Left colon (tissue), 2 donors: ENCODE measurements at regions not wholly inside any gene's neighbourhood (a gene's known extent, or its start where the extent isn't known, plus 50 kb on each side); places are given as distances from the start of the nearest gene placed in this dataset.
A peak's percentile ranks its signal among the peaks of the same experiment; 100 is the strongest.

Experiments used
- ATAC-seq: fragments of 200-7000 bp; cut with Tn5 transposase; one replicate; pipeline ENCODE4 v1.9.1; 2020; ENCODE audit warnings: mild to moderate bottlenecking, moderate library complexity
- DNase-seq, 2 donors: peaks; one replicate each; pipeline ENCODE4 v3.0.0-alpha.2; 2020
- intact Hi-C, 2 donors: fragments of 100-400 bp; cut with DNase I in 1 of 2; cut with micrococcal nuclease in 1 of 2; formaldehyde crosslinking; loops; one replicate each; pipeline versions ENCODE4 v1.11.2 to v1.14.0; 2022; cut with DNase I, micrococcal nuclease
- donor health status: DM: no; HTN: no; CAD: no.
- donor health status: DM: yes; HTN: yes; CAD: no.

DNA sequence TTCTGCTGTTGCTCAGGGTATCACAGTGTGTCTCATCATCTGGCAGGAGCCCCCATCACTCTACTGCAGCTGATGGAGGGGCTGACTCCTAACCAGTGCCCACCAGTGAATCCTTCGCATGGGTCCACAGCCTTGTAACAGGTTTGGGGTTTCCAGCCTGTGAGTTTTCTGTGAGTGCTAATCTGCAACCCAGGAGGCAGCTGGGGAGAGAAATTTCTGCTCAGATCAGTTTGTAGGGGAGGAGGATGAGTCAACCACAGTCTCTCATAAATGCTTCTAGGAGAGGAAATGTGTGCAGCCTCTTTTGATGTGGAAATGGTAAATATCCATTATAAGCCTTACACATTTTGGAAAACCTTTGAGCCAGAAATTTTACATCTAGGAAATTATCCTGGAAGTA is 871.3 kb downstream of the AACS start:
- ATAC-seq (no peak), DNase-seq (no peak)
- intact Hi-C loops: no loop called here

- ATAC-seq: no peak
- no peak for DNase-seq
- intact Hi-C loops: no loop called here
These were observed 879.2 kb downstream of the AACS start for GRCh38 chr12:125944446-125944845.

- ATAC-seq (no peak), DNase-seq (no peak)
- intact Hi-C loops: no loop called here
These were observed 884.2 kb downstream of the AACS start for GRCh38 chr12:125949471-125949870.

DNA sequence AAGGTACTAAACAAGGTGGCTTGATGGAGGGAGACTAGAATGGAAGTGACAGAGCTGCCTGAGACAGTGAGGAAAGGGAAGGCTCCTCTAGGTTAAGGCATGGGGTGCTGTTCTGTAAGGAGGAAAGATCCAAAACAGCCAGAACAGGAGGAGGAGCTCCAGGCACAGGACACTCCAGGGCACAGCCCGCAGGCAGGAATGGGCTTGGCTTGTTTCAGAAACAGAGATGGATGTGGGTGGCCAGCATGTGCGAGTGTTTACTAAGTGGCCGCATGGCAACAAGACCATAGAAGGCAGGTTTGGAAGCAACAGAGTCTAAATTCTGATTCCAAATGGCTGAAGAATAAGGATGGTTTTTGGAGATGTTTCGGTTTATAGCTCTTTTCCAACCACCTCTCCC is 889.1 kb downstream of the AACS start:
- DNase-seq (no peak), ATAC-seq (no peak)
- intact Hi-C loops: no loop called here

- intact Hi-C loops: no loop called here
- no peak for ATAC-seq
- DNase-seq: no peak
These were observed 891.0 kb downstream of the AACS start for GRCh38 chr12:125956186-125956585.

- intact Hi-C loops: no loop called here
- ATAC-seq (no peak), DNase-seq (no peak)
These were observed 901.4 kb downstream of the AACS start for GRCh38 chr12:125966641-125967040.

DNA sequence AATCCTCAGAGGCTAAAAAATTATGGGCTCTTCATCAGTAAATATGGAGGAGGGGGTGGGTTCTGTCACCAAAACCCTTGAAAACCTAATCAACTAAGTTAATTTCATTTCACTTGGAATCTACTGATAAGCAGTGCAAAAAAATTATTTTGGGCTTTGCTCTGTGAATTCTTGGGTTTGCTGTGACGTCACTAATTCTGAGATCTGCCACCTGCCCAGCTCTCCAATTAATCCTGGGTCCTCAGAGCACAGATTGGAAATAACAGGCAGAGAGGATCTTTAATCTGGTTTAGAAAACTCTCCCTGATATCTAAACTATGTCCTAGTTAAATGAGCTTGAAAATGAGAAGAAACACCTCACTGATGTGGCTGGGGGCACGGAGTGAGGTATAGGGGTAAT is 903.2 kb downstream of the AACS start:
- ATAC-seq (no peak), DNase-seq (no peak)
- intact Hi-C loops: no loop called here

DNA sequence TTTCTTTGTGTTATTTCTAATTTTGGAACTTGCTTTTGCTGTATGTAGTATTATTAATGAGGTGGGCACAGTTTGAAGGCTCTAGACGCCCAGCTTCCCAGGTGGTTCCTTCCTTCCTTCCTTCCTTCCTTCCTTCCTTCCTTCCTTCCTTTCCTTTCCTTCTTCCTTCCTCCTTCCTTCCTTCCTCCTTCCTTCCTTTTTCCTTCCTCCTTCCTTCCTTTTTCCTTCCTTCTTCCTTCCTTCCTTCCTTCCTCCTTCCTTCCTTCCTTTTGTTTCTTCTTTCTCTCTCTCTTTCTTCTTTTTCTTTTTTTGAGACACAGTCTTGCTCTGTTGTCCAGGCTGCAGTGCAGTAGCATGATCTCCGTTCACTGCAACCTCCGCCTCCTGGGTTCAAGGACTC is 906.7 kb downstream of the AACS start:
- no peak for DNase-seq
- intact Hi-C loops: no loop called here
- no peak for ATAC-seq

DNA sequence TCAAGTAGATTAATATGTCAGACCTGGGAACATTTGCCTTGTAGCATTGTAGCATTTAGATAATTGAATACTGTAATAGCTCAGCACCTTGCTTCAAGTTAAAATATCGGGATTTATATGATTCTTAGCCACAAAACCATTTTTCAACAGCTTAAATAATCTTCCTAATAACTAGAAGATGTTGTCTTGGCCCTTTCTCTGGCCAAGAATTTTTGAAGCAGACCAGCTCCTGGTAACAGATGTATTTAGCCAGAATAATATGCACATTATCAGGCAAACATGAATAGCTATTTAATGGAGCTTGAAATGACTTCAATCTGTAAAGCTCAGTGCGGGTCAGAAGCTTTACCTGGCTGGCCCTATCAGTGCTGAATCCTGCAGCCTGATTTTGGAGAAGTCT is 913.1 kb downstream of the AACS start:
- ATAC-seq (no peak), DNase-seq (no peak)
- intact Hi-C loops: no loop called here

- no peak for ATAC-seq
These were observed 916.5 kb downstream of the AACS start for GRCh38 chr12:125981610-125982253.

GRCh38 chr12:125983094-125983783 is 918.0 kb downstream of the AACS start:
- peak; percentile 38 for ATAC-seq
- peak; percentile 22 to 63 for DNase-seq
- intact Hi-C loops: no loop called here

More at GRCh38 chr12:125981610-125982253, 916.5 kb downstream of the AACS start:
- DNase-seq: no peak
- intact Hi-C loops: no loop called here

GRCh38 chr12:125983784-125984500 is 918.7 kb downstream of the AACS start:
- intact Hi-C loops: no loop called here
- no peak for DNase-seq
- ATAC-seq: no peak

GRCh38 chr12:125988545-125988944 is 923.3 kb downstream of the AACS start:
- intact Hi-C loops: no loop called here
- ATAC-seq (no peak), DNase-seq (no peak)

GRCh38 chr12:125989696-125990095 is 924.5 kb downstream of the AACS start:
- no peak for DNase-seq
- no peak for ATAC-seq
- intact Hi-C loops: no loop called here

GRCh38 chr12:125996443-125996842 is 931.2 kb downstream of the AACS start:
- no peak for ATAC-seq
- intact Hi-C loops: no loop called here
- no peak for DNase-seq

DNA sequence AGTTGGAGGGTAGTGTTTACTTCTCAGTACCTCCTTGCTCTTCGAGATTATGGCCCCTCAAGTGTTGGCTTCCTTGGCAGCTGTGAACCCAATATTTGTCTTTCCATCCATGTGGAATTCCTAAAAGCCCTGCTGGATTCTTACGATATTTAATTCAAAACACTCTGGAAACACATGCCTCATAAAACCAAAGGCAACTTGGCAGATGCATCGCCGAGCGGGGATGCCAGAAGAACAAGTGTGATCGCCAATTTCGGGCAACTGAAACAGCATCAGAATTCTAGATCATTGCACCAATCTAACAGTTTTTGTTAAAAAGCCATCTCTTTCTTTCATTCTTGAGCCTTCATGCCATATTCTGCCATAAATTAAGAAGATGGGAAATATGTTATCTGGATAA is 934.4 kb downstream of the AACS start:
- intact Hi-C loops: no loop called here
- no peak for ATAC-seq
- DNase-seq: no peak

- intact Hi-C loops: no loop called here
- DNase-seq (no peak), ATAC-seq (no peak)
These were observed 954.1 kb downstream of the AACS start for GRCh38 chr12:126019385-126019784.

DNA sequence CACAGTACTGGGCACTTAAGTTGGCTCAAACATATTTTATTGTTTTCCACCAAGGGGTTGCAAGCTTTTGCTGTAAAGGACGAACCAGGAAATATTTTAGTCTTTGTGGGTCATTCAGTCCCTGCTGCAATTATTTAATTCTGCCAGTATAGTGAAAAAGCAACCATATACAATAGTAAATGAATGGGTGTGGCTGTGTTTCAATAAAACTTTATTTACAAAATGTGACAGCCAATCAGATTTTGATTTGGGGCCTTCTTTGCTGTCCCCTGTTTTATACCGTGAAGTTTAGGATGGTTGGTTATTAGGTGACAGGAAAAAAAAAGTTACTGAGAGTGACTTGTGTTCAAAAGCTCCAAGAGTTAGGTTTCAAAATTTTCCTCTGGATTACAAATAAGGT is 956.4 kb downstream of the AACS start:
- intact Hi-C loops: no loop called here
- no peak for ATAC-seq
- DNase-seq: no peak

GRCh38 chr12:126027825-126028224 is 962.6 kb downstream of the AACS start:
- DNase-seq (no peak), ATAC-seq (no peak)
- intact Hi-C loops: no loop called here

DNA sequence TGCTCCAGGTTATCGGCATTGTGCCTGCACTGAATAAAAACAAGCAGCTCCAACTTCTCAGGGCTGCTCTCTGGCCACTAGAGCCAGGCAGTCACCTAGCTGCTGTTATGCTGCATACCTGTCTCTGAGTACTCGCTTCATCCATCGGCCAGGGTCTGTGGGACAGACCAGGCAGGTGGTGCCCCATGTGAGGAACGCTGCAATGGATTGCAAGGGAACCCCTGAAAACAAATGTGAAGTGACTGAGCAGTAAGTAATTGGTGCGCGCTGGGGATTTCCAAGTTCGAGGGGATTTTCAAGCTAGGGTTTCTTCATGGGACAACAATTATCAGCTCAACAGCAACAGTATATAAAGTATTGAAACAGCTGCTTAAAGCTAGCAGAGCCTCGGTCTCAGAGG is 965.3 kb downstream of the AACS start:
- peak; percentile 39 for ATAC-seq
- DNase-seq: no peak
- intact Hi-C loops: no loop called here
